Loucy (cell line): ENCODE measurements at regions not wholly inside any gene's neighbourhood (a gene's known extent, or its start where the extent isn't known, plus 50 kb on each side); places are given as distances from the start of the nearest gene placed in this dataset.

Source experiments
- H2AFZ ChIP-seq: fragments of 200-600 bp; sonication (generic); 2 replicates; pipeline ENCODE4 v1.6.0; 2016; ENCODE audit warnings: antibody characterized with exemption, mild to moderate bottlenecking, low read length, moderate library complexity
- H3F3A ChIP-seq: fragments of 200-600 bp; 2 replicates; pipeline ENCODE4 v1.6.0; 2016; ENCODE audit warnings: antibody characterized with exemption, low read depth, mild to moderate bottlenecking
- H3K27me3 ChIP-seq: fragments of 200-600 bp; sonication (generic); 2 replicates; pipeline ENCODE4 v1.6.1; 2014; ENCODE audit warnings: low read length, mild to moderate bottlenecking; ENCODE audit not compliant: insufficient read depth, poor library complexity, severe bottlenecking
- H3K36me3 ChIP-seq: fragments of 200-600 bp; sonication (generic); 2 replicates; pipeline ENCODE4 v1.6.1; 2016; ENCODE audit warnings: low read length; ENCODE audit not compliant: insufficient read depth
- H3K4me1 ChIP-seq: fragments of 200-600 bp; sonication (generic); 2 replicates; pipeline ENCODE4 v1.5.1; 2014; ENCODE audit warnings: low read length, mild to moderate bottlenecking; ENCODE audit not compliant: insufficient read depth, poor library complexity, severe bottlenecking
- H3K4me2 ChIP-seq: fragments of 200-600 bp; sonication (generic); 2 replicates; pipeline ENCODE4 v1.6.0; 2014; ENCODE audit warnings: antibody characterized with exemption, low read length, low read depth, mild to moderate bottlenecking; ENCODE audit not compliant: poor library complexity, severe bottlenecking
- H3K4me3 ChIP-seq: fragments of 200-600 bp; sonication (generic); 2 replicates; pipeline ENCODE4 v1.5.1; 2014; ENCODE audit warnings: low read length, mild to moderate bottlenecking, mixed read lengths; ENCODE audit not compliant: poor library complexity, severe bottlenecking
- H3K79me2 ChIP-seq: fragments of 200-600 bp; sonication (generic); 2 replicates; pipeline ENCODE4 v1.6.1; 2014; ENCODE audit warnings: low read length; ENCODE audit not compliant: insufficient read depth
- H3K9ac ChIP-seq: fragments of 200-600 bp; sonication (generic); 2 replicates; pipeline ENCODE4 v1.6.0; 2014; ENCODE audit warnings: mild to moderate bottlenecking, low read depth, low read length, moderate library complexity; ENCODE audit not compliant: poor library complexity, severe bottlenecking
- H3K9me2 ChIP-seq: fragments of 200-600 bp; sonication (generic); replicated peaks from 2 replicates; pipeline ENCODE4 v1.6.1; 2016; ENCODE audit warnings: low read depth, low read length, mixed read lengths
- H3K9me3 ChIP-seq: fragments of 200-600 bp; sonication (generic); 2 replicates; pipeline ENCODE4 v1.6.1; 2014; ENCODE audit warnings: mild to moderate bottlenecking, antibody characterized with exemption, low read length, low read depth; ENCODE audit not compliant: insufficient read depth
- H4K20me1 ChIP-seq: fragments of 200-600 bp; sonication (generic); 2 replicates; pipeline ENCODE4 v1.6.0; 2014; ENCODE audit warnings: antibody characterized with exemption, low read length, mild to moderate bottlenecking; ENCODE audit not compliant: insufficient read depth, poor library complexity, severe bottlenecking
- EZH2phosphoT487 ChIP-seq: fragments of 200-600 bp; IDR thresholded peaks from 2 replicates; pipeline ENCODE4 v1.6.1; 2018; ENCODE audit warnings: antibody characterized with exemption, mild to moderate bottlenecking, moderate library complexity, borderline replicate concordance
- TF ChIP-seq, protein P1 (sequence below): fragments of 200-600 bp; sonication (generic); conservative IDR thresholded peaks from 2 replicates; pipeline ENCODE4 v1.5.1; 2014; ENCODE audit warnings: mild to moderate bottlenecking, antibody characterized with exemption, low read length

GRCh38 chr3:159538507-159538906, 450.1 kb upstream of the IL12A start:
- H4K20me1 ChIP-seq: no peaks in the 10 kb centered on the region
- H3K9me3 ChIP-seq: no peaks in the 10 kb centered on the region
- H3K9ac ChIP-seq: no peak overlapping the region
- H3K27me3 ChIP-seq: no peaks in the 10 kb centered on the region
- no peaks in the 10 kb centered on the region for H3K36me3 ChIP-seq
- no peak overlapping the region for H3K4me3 ChIP-seq
- H2AFZ ChIP-seq: no peak overlapping the region
- H3K4me2 ChIP-seq: no peak overlapping the region
- H3K9me2 ChIP-seq: no peaks in the 10 kb centered on the region
- no peaks in the 10 kb centered on the region for H3K4me1 ChIP-seq
- no peaks in the 10 kb centered on the region for H3K79me2 ChIP-seq
- no peak for TF ChIP-seq EZH2phosphoT487
- TF ChIP-seq, protein P1, sequence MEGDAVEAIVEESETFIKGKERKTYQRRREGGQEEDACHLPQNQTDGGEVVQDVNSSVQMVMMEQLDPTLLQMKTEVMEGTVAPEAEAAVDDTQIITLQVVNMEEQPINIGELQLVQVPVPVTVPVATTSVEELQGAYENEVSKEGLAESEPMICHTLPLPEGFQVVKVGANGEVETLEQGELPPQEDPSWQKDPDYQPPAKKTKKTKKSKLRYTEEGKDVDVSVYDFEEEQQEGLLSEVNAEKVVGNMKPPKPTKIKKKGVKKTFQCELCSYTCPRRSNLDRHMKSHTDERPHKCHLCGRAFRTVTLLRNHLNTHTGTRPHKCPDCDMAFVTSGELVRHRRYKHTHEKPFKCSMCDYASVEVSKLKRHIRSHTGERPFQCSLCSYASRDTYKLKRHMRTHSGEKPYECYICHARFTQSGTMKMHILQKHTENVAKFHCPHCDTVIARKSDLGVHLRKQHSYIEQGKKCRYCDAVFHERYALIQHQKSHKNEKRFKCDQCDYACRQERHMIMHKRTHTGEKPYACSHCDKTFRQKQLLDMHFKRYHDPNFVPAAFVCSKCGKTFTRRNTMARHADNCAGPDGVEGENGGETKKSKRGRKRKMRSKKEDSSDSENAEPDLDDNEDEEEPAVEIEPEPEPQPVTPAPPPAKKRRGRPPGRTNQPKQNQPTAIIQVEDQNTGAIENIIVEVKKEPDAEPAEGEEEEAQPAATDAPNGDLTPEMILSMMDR: no peak
- no peaks in the 10 kb centered on the region for H3F3A ChIP-seq

DNA sequence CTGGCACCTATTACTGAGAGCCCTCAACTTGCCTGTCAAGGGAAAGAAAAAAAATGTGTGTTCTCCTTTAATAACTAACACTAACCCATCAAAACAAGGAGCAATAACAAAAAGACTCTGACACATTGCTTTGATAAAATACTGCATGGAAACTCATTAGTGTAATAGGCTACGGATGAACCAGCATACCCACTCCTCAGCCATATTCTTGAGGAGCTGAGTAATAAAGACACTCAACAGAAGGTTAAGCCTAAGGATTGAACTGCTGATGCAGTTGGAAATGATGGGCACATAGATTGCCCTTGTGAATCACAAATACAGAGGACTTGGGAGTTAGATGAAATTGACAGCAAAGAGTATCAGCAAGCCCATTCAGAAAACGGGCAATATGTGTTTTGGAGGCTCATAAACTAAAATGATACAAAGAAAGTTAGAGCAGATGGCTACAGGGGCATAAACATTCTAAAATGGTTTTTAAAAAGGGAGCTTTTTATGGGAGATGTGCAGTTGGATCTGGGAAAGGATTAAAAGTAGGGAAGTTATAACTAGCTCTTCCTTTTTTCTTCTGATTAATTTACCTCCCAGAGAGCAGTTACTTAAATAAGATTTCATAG, 447.6 kb upstream of the IL12A start:
- Histone ChIP-seq H3K27me3 (no peaks in the 10 kb centered on the region), H3K4me2 (no peak overlapping the region), H3K9me2 (no peaks in the 10 kb centered on the region), H4K20me1 (no peaks in the 10 kb centered on the region), H3K4me1 (no peaks in the 10 kb centered on the region), H3F3A (no peaks in the 10 kb centered on the region), H3K9me3 (no peaks in the 10 kb centered on the region), H3K4me3 (no peak overlapping the region), H3K79me2 (no peaks in the 10 kb centered on the region), H3K36me3 (no peaks in the 10 kb centered on the region), H2AFZ (no peak overlapping the region), H3K9ac (no peak overlapping the region)
- TF ChIP-seq, protein P1: no peak
- TF ChIP-seq EZH2phosphoT487: no peak

DNA sequence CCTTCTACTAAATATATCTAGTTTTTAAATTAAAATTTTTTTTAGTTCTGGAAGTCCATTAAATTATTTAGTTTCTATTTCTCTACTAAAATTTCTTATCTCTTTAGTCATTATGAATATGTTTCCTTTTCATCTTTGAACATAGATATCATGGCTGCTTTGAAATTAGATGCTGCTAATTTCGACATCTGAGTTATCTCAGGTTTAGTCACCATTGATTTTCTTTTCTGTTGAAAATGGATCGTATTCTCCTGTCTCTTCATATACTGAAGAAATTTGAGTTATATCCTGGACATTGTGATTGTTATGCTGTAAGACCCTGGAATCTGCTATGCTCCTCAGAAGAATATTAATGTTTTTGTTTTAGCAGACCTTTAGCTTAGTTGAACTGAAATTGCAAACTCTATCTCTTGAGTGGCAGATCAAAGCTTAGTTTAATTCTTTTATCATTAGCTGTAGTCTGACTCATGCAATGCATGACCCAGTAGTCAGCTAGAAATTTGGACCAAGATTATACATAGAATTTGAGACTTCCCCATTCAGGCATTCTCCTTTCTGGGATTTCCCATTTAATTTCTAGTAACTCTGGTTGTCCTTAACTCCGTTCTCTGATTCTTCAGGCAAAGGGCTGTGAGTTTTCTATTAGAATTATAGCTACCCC, 439.8 kb upstream of the IL12A start:
- Histone ChIP-seq H3K79me2 (no peaks in the 10 kb centered on the region), H3K9me3 (no peaks in the 10 kb centered on the region), H3K4me3 (no peak overlapping the region), H3K9ac (no peak overlapping the region), H3K4me1 (no peaks in the 10 kb centered on the region), H3K27me3 (no peaks in the 10 kb centered on the region), H3F3A (no peaks in the 10 kb centered on the region), H3K4me2 (no peak overlapping the region), H4K20me1 (no peaks in the 10 kb centered on the region), H2AFZ (no peak overlapping the region), H3K36me3 (no peaks in the 10 kb centered on the region), H3K9me2 (no peaks in the 10 kb centered on the region)
- TF ChIP-seq EZH2phosphoT487: no peak
- TF ChIP-seq, protein P1: no peak
